Hepatocyte (in vitro differentiated cells): ENCODE measurements at regions not wholly inside any gene's neighbourhood (a gene's known extent, or its start where the extent isn't known, plus 50 kb on each side); places are given as distances from the start of the nearest gene placed in this dataset.

ENCODE experiments used
- DNase-seq: peaks from one replicate; pipeline ENCODE4 v3.0.0-alpha.2; 2016; ENCODE audit warnings: low spot score
- H2AFZ ChIP-seq: fragments of 200-600 bp; sonication (generic); 2 replicates; pipeline ENCODE4 v1.6.0; 2016; ENCODE audit warnings: antibody characterized with exemption, mild to moderate bottlenecking
- H3K27ac ChIP-seq: fragments of 200-600 bp; sonication (generic); 2 replicates; pipeline ENCODE4 v1.5.1; 2016; ENCODE audit warnings: mild to moderate bottlenecking
- H3K27me3 ChIP-seq: fragments of 200-600 bp; sonication (generic); 2 replicates; pipeline ENCODE4 v1.6.1; 2016
- H3K36me3 ChIP-seq: fragments of 200-600 bp; sonication (generic); replicated peaks from 2 replicates; pipeline ENCODE4 v1.5.1; 2016; ENCODE audit warnings: low read depth; ENCODE audit not compliant: insufficient read depth
- H3K4me1 ChIP-seq: fragments of 200-600 bp; sonication (generic); 2 replicates; pipeline ENCODE4 v1.5.1; 2016; ENCODE audit warnings: mild to moderate bottlenecking, moderate library complexity; ENCODE audit not compliant: insufficient read depth
- H3K4me2 ChIP-seq: fragments of 200-600 bp; sonication (generic); 2 replicates; pipeline ENCODE4 v1.6.0; 2016
- H3K4me3 ChIP-seq: fragments of 200-600 bp; sonication (generic); 2 replicates; pipeline ENCODE4 v1.5.1; 2016; ENCODE audit warnings: mild to moderate bottlenecking
- H3K79me2 ChIP-seq: fragments of 200-600 bp; sonication (generic); 2 replicates; pipeline ENCODE4 v1.6.0; 2017; ENCODE audit warnings: mild to moderate bottlenecking
- H3K9me2 ChIP-seq: fragments of 200-600 bp; sonication (generic); replicated peaks from 2 replicates; pipeline ENCODE4 v1.6.0; 2017; ENCODE audit warnings: mild to moderate bottlenecking; ENCODE audit not compliant: insufficient read depth
- H3K9me3 ChIP-seq: fragments of 200-600 bp; sonication (generic); 2 replicates; pipeline ENCODE4 v1.5.1; 2016; ENCODE audit warnings: low read depth, mild to moderate bottlenecking
- H4K20me1 ChIP-seq: fragments of 200-600 bp; sonication (generic); 2 replicates; pipeline ENCODE4 v1.6.0; 2016; ENCODE audit warnings: mild to moderate bottlenecking; ENCODE audit not compliant: insufficient read depth, poor library complexity, severe bottlenecking
- EZH2 ChIP-seq: fragments of 200-600 bp; sonication (generic); IDR thresholded peaks from 2 replicates; pipeline ENCODE4 v1.6.1; 2016; ENCODE audit warnings: antibody characterized with exemption, mild to moderate bottlenecking, borderline replicate concordance
- EZH2phosphoT487 ChIP-seq: fragments of 200-600 bp; sonication (generic); IDR thresholded peaks from one replicate; pipeline ENCODE4 v1.6.1; 2018; ENCODE audit warnings: antibody characterized with exemption, mild to moderate bottlenecking, low read depth, moderate library complexity; ENCODE audit not compliant: unreplicated experiment, severe bottlenecking
- WGBS: methylation state at CpG from one replicate; pipeline ENCODE4 v1.1.6; 2016; ENCODE audit warnings: low lambda C conversion rate; ENCODE audit errors: missing lambda C conversion rate; 5-methylcytosine and 5-hydroxymethylcytosine counted together
- TF ChIP-seq, protein P1 (sequence below): fragments of 200-600 bp; sonication (generic); IDR thresholded peaks from 2 replicates; pipeline ENCODE4 v1.5.1; 2016; ENCODE audit warnings: antibody characterized with exemption, mild to moderate bottlenecking; ENCODE audit not compliant: poor library complexity

DNA sequence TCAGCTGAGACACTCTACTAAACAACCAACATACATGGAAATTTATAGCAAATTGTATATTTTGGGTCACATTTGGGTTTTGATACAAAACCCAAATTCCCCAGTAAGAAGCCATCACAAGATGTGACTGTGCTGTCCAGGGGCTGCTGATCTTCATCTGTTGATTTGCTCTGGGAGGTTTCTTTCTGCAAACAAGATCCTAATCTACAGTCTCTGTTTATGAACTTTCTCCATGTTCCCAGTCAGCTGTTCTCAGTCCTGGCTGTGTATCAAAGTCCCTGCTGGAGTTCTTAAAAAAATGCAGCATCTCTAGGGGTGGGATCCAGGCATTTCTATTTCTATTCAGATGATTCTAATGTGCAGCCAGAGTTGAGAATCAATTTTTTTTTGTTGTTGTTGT, 85.1 kb downstream of the ATP23 start:
- Histone ChIP-seq H3K4me1 (no peaks in the 10 kb centered on the region), H3K9me2 (no peaks in the 10 kb centered on the region), H3K4me2 (no peak overlapping the region), H3K36me3 (no peaks in the 10 kb centered on the region), H4K20me1 (no peaks in the 10 kb centered on the region), H2AFZ (no peak overlapping the region), H3K79me2 (no peaks in the 10 kb centered on the region), H3K27ac (no peak overlapping the region), H3K9me3 (no peaks in the 10 kb centered on the region), H3K4me3 (no peak overlapping the region), H3K27me3 (no peaks in the 10 kb centered on the region)
- TF ChIP-seq, protein P1, sequence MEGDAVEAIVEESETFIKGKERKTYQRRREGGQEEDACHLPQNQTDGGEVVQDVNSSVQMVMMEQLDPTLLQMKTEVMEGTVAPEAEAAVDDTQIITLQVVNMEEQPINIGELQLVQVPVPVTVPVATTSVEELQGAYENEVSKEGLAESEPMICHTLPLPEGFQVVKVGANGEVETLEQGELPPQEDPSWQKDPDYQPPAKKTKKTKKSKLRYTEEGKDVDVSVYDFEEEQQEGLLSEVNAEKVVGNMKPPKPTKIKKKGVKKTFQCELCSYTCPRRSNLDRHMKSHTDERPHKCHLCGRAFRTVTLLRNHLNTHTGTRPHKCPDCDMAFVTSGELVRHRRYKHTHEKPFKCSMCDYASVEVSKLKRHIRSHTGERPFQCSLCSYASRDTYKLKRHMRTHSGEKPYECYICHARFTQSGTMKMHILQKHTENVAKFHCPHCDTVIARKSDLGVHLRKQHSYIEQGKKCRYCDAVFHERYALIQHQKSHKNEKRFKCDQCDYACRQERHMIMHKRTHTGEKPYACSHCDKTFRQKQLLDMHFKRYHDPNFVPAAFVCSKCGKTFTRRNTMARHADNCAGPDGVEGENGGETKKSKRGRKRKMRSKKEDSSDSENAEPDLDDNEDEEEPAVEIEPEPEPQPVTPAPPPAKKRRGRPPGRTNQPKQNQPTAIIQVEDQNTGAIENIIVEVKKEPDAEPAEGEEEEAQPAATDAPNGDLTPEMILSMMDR: no peak
- TF ChIP-seq EZH2 (no peak), EZH2phosphoT487 (no peak)
- no peak for DNase-seq

DNA sequence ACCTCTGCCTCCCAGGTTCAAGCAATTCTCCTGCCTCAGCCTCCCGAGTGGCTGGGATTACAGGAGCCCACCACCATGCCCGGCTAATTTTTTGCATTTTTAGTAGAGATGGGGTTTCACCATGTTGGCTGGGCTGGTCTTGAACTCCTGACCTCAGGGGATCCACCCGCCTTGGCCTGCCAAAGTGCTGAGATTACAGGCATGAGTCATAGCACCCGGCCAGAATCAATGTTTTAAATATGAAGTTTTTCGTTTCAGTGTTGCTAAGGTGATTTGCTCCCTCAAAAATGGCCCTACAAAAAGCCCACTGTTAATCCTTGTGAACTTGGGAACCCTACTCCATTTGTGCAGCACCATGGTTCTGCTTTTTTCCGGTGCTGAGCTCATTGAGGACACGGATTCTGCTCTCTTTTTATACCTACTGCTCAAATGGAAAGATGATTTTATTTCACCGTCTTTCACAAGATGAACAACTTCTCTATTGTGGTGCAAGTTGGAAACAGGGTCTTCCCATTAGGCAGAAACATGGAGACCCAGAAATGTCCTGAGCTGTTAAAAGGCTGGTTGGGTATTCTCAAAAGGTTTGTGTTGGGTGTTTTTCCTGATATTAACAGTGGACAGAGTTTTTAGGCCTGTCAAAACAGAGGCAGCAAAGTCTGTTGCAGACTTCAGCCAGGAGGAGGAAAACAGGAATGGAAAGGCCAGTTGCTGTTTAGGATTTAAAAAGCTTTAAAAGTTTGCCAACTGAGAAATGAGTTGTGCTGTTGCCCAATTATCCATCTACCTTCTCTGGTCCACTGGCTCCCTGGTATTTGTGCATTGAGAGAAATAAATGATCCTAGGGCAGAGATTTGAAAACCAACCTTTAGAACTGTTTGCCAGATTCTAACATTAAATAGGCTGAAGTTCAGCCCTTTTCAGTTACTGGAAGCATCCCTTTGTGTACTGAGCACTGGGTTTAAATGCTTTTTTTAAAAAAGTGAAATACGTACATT, 85.8 kb downstream of the ATP23 start:
- H3K36me3 ChIP-seq: no peaks in the 10 kb centered on the region
- no peaks in the 10 kb centered on the region for H4K20me1 ChIP-seq
- 77% methylated on average over 9 of the region's 9 CpGs for WGBS
- TF ChIP-seq EZH2phosphoT487 (no peak), EZH2 (no peak)
- TF ChIP-seq, protein P1: no peak
- no peaks in the 10 kb centered on the region for H3K79me2 ChIP-seq
- H3K27me3 ChIP-seq: no peaks in the 10 kb centered on the region
- no peaks in the 10 kb centered on the region for H3K4me1 ChIP-seq
- no peak for DNase-seq
- no peaks in the 10 kb centered on the region for H3K9me3 ChIP-seq
- H2AFZ ChIP-seq: no peak overlapping the region
- no peak overlapping the region for H3K27ac ChIP-seq
- no peak overlapping the region for H3K4me2 ChIP-seq
- H3K4me3 ChIP-seq: no peak overlapping the region
- H3K9me2 ChIP-seq: no peaks in the 10 kb centered on the region

DNA sequence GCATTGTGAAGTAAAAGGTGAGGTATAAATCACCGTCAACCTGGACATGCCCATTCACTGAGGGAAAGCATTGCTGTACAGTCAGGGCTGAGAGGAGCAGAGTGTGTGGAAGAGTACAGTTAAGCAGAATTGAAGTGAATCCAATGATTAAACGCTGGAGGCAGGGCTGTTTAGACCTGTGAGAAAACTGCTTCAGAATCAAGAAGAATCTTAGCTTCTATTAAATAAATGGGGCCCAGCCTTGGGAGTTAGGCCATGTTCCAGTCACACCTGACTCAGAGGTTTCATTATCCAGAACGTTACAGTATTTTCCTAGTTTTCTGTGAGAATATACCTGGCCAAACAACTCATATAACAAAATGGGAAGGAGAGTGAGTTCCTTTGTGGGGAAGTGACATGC, 86.9 kb downstream of the ATP23 start:
- Histone ChIP-seq H3K27ac (no peak overlapping the region), H3K4me2 (no peak overlapping the region), H3K36me3 (no peaks in the 10 kb centered on the region), H3K9me2 (no peaks in the 10 kb centered on the region), H3K9me3 (no peaks in the 10 kb centered on the region), H3K4me3 (no peak overlapping the region), H3K4me1 (no peaks in the 10 kb centered on the region), H3K27me3 (no peaks in the 10 kb centered on the region), H4K20me1 (no peaks in the 10 kb centered on the region), H3K79me2 (no peaks in the 10 kb centered on the region), H2AFZ (no peak overlapping the region)
- 90% methylated on average over 3 of the region's 3 CpGs for WGBS
- DNase-seq: no peak
- TF ChIP-seq EZH2phosphoT487 (no peak), EZH2 (no peak)
- TF ChIP-seq, protein P1: no peak
